ENCODE measurements at regions not wholly inside any gene's neighbourhood (a gene's known extent, or its start where the extent isn't known, plus 50 kb on each side); places are given as distances from the start of the nearest gene placed in this dataset.

DNA sequence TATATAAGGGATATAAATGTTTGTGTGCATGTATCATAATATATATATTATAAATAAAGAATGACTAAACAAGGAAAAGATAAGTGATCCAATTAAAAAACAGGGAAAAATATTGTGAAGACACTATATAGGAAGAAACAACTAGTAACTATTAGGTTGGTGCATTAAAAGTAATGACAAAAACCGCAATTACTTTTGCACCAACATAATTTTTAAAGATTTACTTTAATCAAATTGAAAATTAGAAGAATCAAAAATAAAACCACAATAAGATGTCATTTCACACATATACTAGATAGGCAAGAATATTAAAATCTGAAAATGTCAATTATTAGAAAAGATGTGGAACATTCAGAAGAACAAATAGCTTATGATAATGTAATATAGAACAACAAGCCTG is 595.9 kb downstream of the KCNJ3 start:
- intact Hi-C loops (cut with micrococcal nuclease) = no loop called here
- H3F3A ChIP-seq (ENCODE audit: low read length, unreplicated experiment) = no peaks in the 10 kb centered on the region
- no peak for DNase-seq
- H3K9me3 ChIP-seq (ENCODE audit: low read length) = no peaks in the 10 kb centered on the region
- POLR2A ChIA-PET (ENCODE audit: unreplicated experiment) = no interaction called here
- H3K79me2 ChIP-seq (ENCODE audit: low read length) = no peaks in the 10 kb centered on the region
- H3K36me3 ChIP-seq (ENCODE audit: low read depth, low read length) = no peaks in the 10 kb centered on the region
- CTCF ChIA-PET = no interaction called here
- no peaks in the 10 kb centered on the region for H3K9me2 ChIP-seq (replicated peaks; ENCODE audit: low read length)
- no TSS peak for BruUV-seq (replicated peaks)
- H3K4me1 ChIP-seq (ENCODE audit: insufficient read depth, low read length) = no peaks in the 10 kb centered on the region
- no peak overlapping the region for H3K9ac ChIP-seq (ENCODE audit: low read length)
- H3K27ac ChIP-seq (ENCODE audit: low read length) = no peak overlapping the region
- ATAC-seq = no peak
- no peak overlapping the region for H3K4me2 ChIP-seq (ENCODE audit: low read length)
- TF ChIP-seq, protein P1, sequence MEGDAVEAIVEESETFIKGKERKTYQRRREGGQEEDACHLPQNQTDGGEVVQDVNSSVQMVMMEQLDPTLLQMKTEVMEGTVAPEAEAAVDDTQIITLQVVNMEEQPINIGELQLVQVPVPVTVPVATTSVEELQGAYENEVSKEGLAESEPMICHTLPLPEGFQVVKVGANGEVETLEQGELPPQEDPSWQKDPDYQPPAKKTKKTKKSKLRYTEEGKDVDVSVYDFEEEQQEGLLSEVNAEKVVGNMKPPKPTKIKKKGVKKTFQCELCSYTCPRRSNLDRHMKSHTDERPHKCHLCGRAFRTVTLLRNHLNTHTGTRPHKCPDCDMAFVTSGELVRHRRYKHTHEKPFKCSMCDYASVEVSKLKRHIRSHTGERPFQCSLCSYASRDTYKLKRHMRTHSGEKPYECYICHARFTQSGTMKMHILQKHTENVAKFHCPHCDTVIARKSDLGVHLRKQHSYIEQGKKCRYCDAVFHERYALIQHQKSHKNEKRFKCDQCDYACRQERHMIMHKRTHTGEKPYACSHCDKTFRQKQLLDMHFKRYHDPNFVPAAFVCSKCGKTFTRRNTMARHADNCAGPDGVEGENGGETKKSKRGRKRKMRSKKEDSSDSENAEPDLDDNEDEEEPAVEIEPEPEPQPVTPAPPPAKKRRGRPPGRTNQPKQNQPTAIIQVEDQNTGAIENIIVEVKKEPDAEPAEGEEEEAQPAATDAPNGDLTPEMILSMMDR (conservative IDR thresholded peaks at IDR 0.05; ENCODE audit: low read depth, low read length) = no peak
- TF ChIP-seq EZH2phosphoT487 (IDR thresholded peaks at IDR 0.05; ENCODE audit: borderline replicate concordance, low read length) (no peak), EZH2 (IDR thresholded peaks at IDR 0.05; ENCODE audit: low read length, unreplicated experiment) (no peak)
- no peak overlapping the region for H3K4me3 ChIP-seq (ENCODE audit: low read length)
- H4K20me1 ChIP-seq (ENCODE audit: low read length) = no peaks in the 10 kb centered on the region
- no peak overlapping the region for H2AFZ ChIP-seq (ENCODE audit: low read length)
- H3K27me3 ChIP-seq (ENCODE audit: low read length) = no peaks in the 10 kb centered on the region

DNA sequence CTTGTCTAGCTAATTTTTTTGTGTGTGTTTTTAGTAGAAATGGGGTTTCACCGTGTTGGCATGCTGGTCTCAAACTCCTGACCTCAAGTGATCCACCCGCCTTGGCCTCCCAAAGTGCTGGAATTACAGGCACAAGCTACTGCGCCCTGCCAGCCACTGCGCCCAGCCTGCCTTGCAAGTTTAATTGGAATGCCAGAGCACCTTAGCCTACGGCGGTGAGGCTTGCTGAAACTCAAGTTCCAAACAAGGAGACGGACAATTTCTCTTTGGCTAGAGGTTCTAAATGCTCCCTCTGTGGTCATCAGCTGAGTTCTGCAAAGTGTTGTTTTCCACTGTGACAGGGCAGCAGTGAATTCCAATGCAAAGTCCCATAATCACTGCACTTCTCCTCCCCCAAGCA is 583.4 kb downstream of the KCNJ3 start:
- BruUV-seq (replicated peaks) = no TSS peak
- no peaks in the 10 kb centered on the region for H3F3A ChIP-seq (ENCODE audit: low read length, unreplicated experiment)
- no peaks in the 10 kb centered on the region for H4K20me1 ChIP-seq (ENCODE audit: low read length)
- intact Hi-C loops (cut with micrococcal nuclease) = no loop called here
- H3K4me2 ChIP-seq (ENCODE audit: low read length) = no peak overlapping the region
- no peaks in the 10 kb centered on the region for H3K27me3 ChIP-seq (ENCODE audit: low read length)
- H3K79me2 ChIP-seq (ENCODE audit: low read length) = no peaks in the 10 kb centered on the region
- H3K36me3 ChIP-seq (ENCODE audit: low read depth, low read length) = no peaks in the 10 kb centered on the region
- ChIA-PET CTCF (no interaction called here), POLR2A (ENCODE audit: unreplicated experiment) (no interaction called here)
- H3K9ac ChIP-seq (ENCODE audit: low read length) = no peak overlapping the region
- no peak overlapping the region for H2AFZ ChIP-seq (ENCODE audit: low read length)
- H3K9me2 ChIP-seq (replicated peaks; ENCODE audit: low read length) = no peaks in the 10 kb centered on the region
- H3K4me3 ChIP-seq (ENCODE audit: low read length) = no peak overlapping the region
- TF ChIP-seq EZH2phosphoT487 (IDR thresholded peaks at IDR 0.05; ENCODE audit: borderline replicate concordance, low read length) (no peak), EZH2 (IDR thresholded peaks at IDR 0.05; ENCODE audit: low read length, unreplicated experiment) (no peak)
- TF ChIP-seq, protein P1 (conservative IDR thresholded peaks at IDR 0.05; ENCODE audit: low read depth, low read length) = no peak
- DNase-seq (no peak), ATAC-seq (no peak)
- no peak overlapping the region for H3K27ac ChIP-seq (ENCODE audit: low read length)
- no peaks in the 10 kb centered on the region for H3K4me1 ChIP-seq (ENCODE audit: insufficient read depth, low read length)
- no peaks in the 10 kb centered on the region for H3K9me3 ChIP-seq (ENCODE audit: low read length)

DNA sequence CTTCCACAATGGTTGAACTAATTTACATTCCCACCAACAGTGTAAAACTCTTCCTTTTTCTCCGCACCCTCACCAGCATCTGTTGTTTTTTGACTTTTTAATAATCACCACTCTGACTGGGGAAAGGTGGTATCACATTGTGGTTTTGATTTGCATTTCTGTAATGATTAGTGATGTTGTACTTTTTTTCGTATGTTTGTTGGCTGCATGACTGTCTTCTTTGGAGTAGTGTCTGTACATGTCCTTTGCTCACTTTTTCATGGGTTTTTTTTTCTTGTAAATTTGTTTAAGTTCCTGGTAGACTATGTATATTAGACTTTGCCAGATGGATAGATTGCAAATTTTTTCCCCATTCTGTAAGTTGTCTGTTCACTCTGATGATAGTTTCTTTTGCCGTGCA is 574.8 kb downstream of the KCNJ3 start:
- H3K4me1 ChIP-seq (ENCODE audit: insufficient read depth, low read length) = no peaks in the 10 kb centered on the region
- TF ChIP-seq EZH2phosphoT487 (IDR thresholded peaks at IDR 0.05; ENCODE audit: borderline replicate concordance, low read length) = no peak
- TF ChIP-seq EZH2 (IDR thresholded peaks at IDR 0.05; ENCODE audit: low read length, unreplicated experiment) = no peak
- TF ChIP-seq, protein P1 (conservative IDR thresholded peaks at IDR 0.05; ENCODE audit: low read depth, low read length) = no peak
- no peaks in the 10 kb centered on the region for H3K27me3 ChIP-seq (ENCODE audit: low read length)
- no peaks in the 10 kb centered on the region for H3K9me2 ChIP-seq (replicated peaks; ENCODE audit: low read length)
- no peak overlapping the region for H3K4me2 ChIP-seq (ENCODE audit: low read length)
- 0 out of 2 replicates have a peak, but pooled peaks cover 4% of the 10 kb centered on the region for H3K9me3 ChIP-seq (ENCODE audit: low read length)
- intact Hi-C loops (cut with micrococcal nuclease) = no loop called here
- H3K4me3 ChIP-seq (ENCODE audit: low read length) = no peak overlapping the region
- H3K36me3 ChIP-seq (ENCODE audit: low read depth, low read length) = no peaks in the 10 kb centered on the region
- no peaks in the 10 kb centered on the region for H3F3A ChIP-seq (ENCODE audit: low read length, unreplicated experiment)
- CTCF ChIA-PET = no interaction called here
- H4K20me1 ChIP-seq (ENCODE audit: low read length) = no peaks in the 10 kb centered on the region
- no peaks in the 10 kb centered on the region for H3K79me2 ChIP-seq (ENCODE audit: low read length)
- ATAC-seq (no peak), DNase-seq (no peak)
- no peak overlapping the region for H2AFZ ChIP-seq (ENCODE audit: low read length)
- H3K9ac ChIP-seq (ENCODE audit: low read length) = no peak overlapping the region
- POLR2A ChIA-PET (ENCODE audit: unreplicated experiment) = interaction anchor here (0.9 kb wide), 1 partner anchor 546 kb away, joined by 5 read pairs; no protein-coding TSS in a partner anchor
- H3K27ac ChIP-seq (ENCODE audit: low read length) = no peak overlapping the region
- no TSS peak for BruUV-seq (replicated peaks)
